ENCODE measurements at regions not wholly inside any gene's neighbourhood (a gene's known extent, or its start where the extent isn't known, plus 50 kb on each side); places are given as distances from the start of the nearest gene placed in this dataset.

GRCh38 chr10:59104186-59104585 lies 72.3 kb upstream of the PHYHIPL start:
- H3K4me2 ChIP-seq (ENCODE audit: low read length) = no peak overlapping the region
- H3K27ac ChIP-seq (ENCODE audit: low read length) = no peak overlapping the region
- H3K9ac ChIP-seq (ENCODE audit: low read length) = no peak overlapping the region
- no peaks in the 10 kb centered on the region for H3K79me2 ChIP-seq (ENCODE audit: low read length)
- H3K9me3 ChIP-seq (ENCODE audit: insufficient read depth, low read length) = no peaks in the 10 kb centered on the region
- H2AFZ ChIP-seq (ENCODE audit: low read depth, low read length) = no peak overlapping the region
- H3K36me3 ChIP-seq (replicated peaks; ENCODE audit: low read depth, low read length) = no peaks in the 10 kb centered on the region
- H4K20me1 ChIP-seq (ENCODE audit: insufficient read depth, low read length) = no peaks in the 10 kb centered on the region
- TF ChIP-seq CTCF (IDR thresholded peaks at IDR 0.05; ENCODE audit: low read depth, low read length) (no peak), EZH2phosphoT487 (IDR thresholded peaks at IDR 0.05; ENCODE audit: low read depth) (no peak)
- H3K27me3 ChIP-seq (ENCODE audit: low read depth, low read length) = no peaks in the 10 kb centered on the region
- H3K4me1 ChIP-seq (ENCODE audit: low read length) = no peaks in the 10 kb centered on the region
- H3K4me3 ChIP-seq (ENCODE audit: low read length) = no peak overlapping the region

GRCh38 chr10:59106441-59106840 lies 70.0 kb upstream of the PHYHIPL start:
- H3K4me1 ChIP-seq (ENCODE audit: low read length) = no peaks in the 10 kb centered on the region
- no peak overlapping the region for H3K4me3 ChIP-seq (ENCODE audit: low read length)
- no peaks in the 10 kb centered on the region for H3K9me3 ChIP-seq (ENCODE audit: insufficient read depth, low read length)
- H3K36me3 ChIP-seq (replicated peaks; ENCODE audit: low read depth, low read length) = no peaks in the 10 kb centered on the region
- H3K4me2 ChIP-seq (ENCODE audit: low read length) = no peak overlapping the region
- no peak overlapping the region for H3K27ac ChIP-seq (ENCODE audit: low read length)
- H4K20me1 ChIP-seq (ENCODE audit: insufficient read depth, low read length) = no peaks in the 10 kb centered on the region
- no peak overlapping the region for H3K9ac ChIP-seq (ENCODE audit: low read length)
- H3K27me3 ChIP-seq (ENCODE audit: low read depth, low read length) = no peaks in the 10 kb centered on the region
- H3K79me2 ChIP-seq (ENCODE audit: low read length) = no peaks in the 10 kb centered on the region
- TF ChIP-seq EZH2phosphoT487 (IDR thresholded peaks at IDR 0.05; ENCODE audit: low read depth) (no peak), CTCF (IDR thresholded peaks at IDR 0.05; ENCODE audit: low read depth, low read length) (no peak)
- no peak overlapping the region for H2AFZ ChIP-seq (ENCODE audit: low read depth, low read length)

GRCh38 chr10:59107147-59107546 lies 69.3 kb upstream of the PHYHIPL start:
- Histone ChIP-seq H3K4me1 (ENCODE audit: low read length) (no peaks in the 10 kb centered on the region), H2AFZ (ENCODE audit: low read depth, low read length) (no peak overlapping the region)

GRCh38 chr10:59108296-59108870 lies 68.1 kb upstream of the PHYHIPL start:
- no peaks in the 10 kb centered on the region for H3K9me3 ChIP-seq (ENCODE audit: insufficient read depth, low read length)
- no peaks in the 10 kb centered on the region for H3K4me1 ChIP-seq (ENCODE audit: low read length)
- no peak overlapping the region for H2AFZ ChIP-seq (ENCODE audit: low read depth, low read length)
- no peak overlapping the region for H3K4me2 ChIP-seq (ENCODE audit: low read length)
- H3K36me3 ChIP-seq (replicated peaks; ENCODE audit: low read depth, low read length) = no peaks in the 10 kb centered on the region
- H3K27me3 ChIP-seq (ENCODE audit: low read depth, low read length) = no peaks in the 10 kb centered on the region
- no peak overlapping the region for H3K9ac ChIP-seq (ENCODE audit: low read length)
- no peaks in the 10 kb centered on the region for H3K79me2 ChIP-seq (ENCODE audit: low read length)
- TF ChIP-seq CTCF (IDR thresholded peaks at IDR 0.05; ENCODE audit: low read depth, low read length) (no peak), EZH2phosphoT487 (IDR thresholded peaks at IDR 0.05; ENCODE audit: low read depth) (no peak)
- H3K27ac ChIP-seq (ENCODE audit: low read length) = no peak overlapping the region
- no peak overlapping the region for H3K4me3 ChIP-seq (ENCODE audit: low read length)
- no peaks in the 10 kb centered on the region for H4K20me1 ChIP-seq (ENCODE audit: insufficient read depth, low read length)

More at GRCh38 chr10:59107147-59107546, 69.3 kb upstream of the PHYHIPL start:
- Histone ChIP-seq H3K79me2 (ENCODE audit: low read length) (no peaks in the 10 kb centered on the region), H3K36me3 (replicated peaks; ENCODE audit: low read depth, low read length) (no peaks in the 10 kb centered on the region), H3K4me3 (ENCODE audit: low read length) (no peak overlapping the region), H3K9ac (ENCODE audit: low read length) (no peak overlapping the region), H3K4me2 (ENCODE audit: low read length) (no peak overlapping the region), H4K20me1 (ENCODE audit: insufficient read depth, low read length) (no peaks in the 10 kb centered on the region), H3K9me3 (ENCODE audit: insufficient read depth, low read length) (no peaks in the 10 kb centered on the region), H3K27me3 (ENCODE audit: low read depth, low read length) (no peaks in the 10 kb centered on the region), H3K27ac (ENCODE audit: low read length) (no peak overlapping the region)
- no peak for TF ChIP-seq CTCF (IDR thresholded peaks at IDR 0.05; ENCODE audit: low read depth, low read length)

All from OCI-LY3 (cell line).